Breast epithelium (tissue), 3 donors: ENCODE measurements at regions not wholly inside any gene's neighbourhood (a gene's known extent, or its start where the extent isn't known, plus 50 kb on each side); places are given as distances from the start of the nearest gene placed in this dataset.

Experiments
- POLR2A ChIP-seq: fragments of 450-650 bp; IDR thresholded peaks from one replicate; pipeline ENCODE4 v1.6.1; 2016; ENCODE audit warnings: antibody characterized with exemption, mild to moderate bottlenecking, moderate library complexity
- POLR2AphosphoS5 ChIP-seq, 3 donors: sonication (generic); formaldehyde crosslinking; IDR thresholded peaks; one replicate each; pipeline ENCODE4 v1.6.1; 2017; ENCODE audit warnings: antibody characterized with exemption in 3 of 3
- TF ChIP-seq, protein P1 (sequence below), 3 donors: fragments of 450-650 bp; IDR thresholded peaks; one replicate each; pipeline ENCODE4 v1.5.1; 2016 to 2017; ENCODE audit warnings: antibody characterized with exemption in 3 of 3, mild to moderate bottlenecking in 3 of 3, moderate library complexity in 3 of 3

DNA sequence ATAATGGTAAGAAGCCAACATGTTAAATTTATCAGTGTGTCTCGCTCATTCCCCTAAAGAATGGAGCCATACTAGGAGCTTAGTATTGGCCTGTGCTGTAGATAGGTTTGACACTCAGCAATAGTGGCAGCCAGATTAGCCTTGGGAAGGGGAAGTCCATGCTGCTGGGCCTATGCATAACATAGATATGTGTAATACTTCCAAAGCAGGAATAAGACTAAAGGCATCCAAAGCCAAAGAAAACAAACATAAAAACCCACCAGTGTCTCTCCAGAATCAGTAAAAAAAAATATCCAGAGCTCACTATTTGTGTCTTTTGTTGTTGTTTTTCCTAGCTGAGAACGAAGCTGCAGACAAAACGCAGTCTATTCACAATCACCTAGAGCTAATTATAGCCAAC is 104.2 kb upstream of the STXBP5 start:
- TF ChIP-seq POLR2A (no peak), POLR2AphosphoS5 (IDR thresholded peaks at IDR 0.05) (no peak)
- TF ChIP-seq, protein P1, sequence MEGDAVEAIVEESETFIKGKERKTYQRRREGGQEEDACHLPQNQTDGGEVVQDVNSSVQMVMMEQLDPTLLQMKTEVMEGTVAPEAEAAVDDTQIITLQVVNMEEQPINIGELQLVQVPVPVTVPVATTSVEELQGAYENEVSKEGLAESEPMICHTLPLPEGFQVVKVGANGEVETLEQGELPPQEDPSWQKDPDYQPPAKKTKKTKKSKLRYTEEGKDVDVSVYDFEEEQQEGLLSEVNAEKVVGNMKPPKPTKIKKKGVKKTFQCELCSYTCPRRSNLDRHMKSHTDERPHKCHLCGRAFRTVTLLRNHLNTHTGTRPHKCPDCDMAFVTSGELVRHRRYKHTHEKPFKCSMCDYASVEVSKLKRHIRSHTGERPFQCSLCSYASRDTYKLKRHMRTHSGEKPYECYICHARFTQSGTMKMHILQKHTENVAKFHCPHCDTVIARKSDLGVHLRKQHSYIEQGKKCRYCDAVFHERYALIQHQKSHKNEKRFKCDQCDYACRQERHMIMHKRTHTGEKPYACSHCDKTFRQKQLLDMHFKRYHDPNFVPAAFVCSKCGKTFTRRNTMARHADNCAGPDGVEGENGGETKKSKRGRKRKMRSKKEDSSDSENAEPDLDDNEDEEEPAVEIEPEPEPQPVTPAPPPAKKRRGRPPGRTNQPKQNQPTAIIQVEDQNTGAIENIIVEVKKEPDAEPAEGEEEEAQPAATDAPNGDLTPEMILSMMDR (IDR thresholded peaks at IDR 0.05) = no peak
